ENCODE measurements at regions not wholly inside any gene's neighbourhood (a gene's known extent, or its start where the extent isn't known, plus 50 kb on each side); places are given as distances from the start of the nearest gene placed in this dataset.

DNA sequence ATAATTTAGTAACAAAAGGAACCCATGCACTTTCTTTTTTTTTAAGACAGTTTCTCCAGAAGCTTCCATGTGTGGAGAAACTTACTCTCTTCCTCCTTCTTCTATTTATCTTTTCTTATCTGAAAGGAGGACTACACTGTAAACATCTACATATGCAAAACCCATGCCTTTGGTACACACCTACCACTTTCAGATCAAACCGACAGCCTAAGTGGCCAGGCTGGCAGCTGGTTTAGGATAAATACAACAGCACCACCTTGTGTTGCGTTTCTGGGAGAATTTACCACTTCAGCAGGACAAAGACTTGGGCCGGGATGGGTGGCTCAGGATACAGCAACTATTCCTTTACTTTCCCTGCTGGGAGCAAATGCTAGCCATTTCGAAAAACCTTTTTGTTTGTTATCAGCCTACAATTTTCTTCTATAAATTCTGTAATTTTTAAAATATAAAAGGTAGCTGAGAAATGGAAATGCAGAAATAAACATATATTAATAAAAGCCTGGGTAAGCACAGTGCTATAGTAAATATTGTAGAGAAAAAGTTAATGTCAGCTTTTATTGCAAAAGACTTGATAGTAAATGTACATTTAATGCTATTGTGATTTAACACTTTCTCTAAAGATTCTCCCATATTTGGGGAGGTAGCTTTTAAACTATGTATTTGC is 94.0 kb upstream of the RFC3 start:
- DNase-seq: peak; percentile 49

GRCh38 chr13:33725340-33725739 is 92.6 kb upstream of the RFC3 start:
- no peak for DNase-seq

- no peak for DNase-seq
These were observed 90.5 kb upstream of the RFC3 start for GRCh38 chr13:33727297-33728083.

DNA sequence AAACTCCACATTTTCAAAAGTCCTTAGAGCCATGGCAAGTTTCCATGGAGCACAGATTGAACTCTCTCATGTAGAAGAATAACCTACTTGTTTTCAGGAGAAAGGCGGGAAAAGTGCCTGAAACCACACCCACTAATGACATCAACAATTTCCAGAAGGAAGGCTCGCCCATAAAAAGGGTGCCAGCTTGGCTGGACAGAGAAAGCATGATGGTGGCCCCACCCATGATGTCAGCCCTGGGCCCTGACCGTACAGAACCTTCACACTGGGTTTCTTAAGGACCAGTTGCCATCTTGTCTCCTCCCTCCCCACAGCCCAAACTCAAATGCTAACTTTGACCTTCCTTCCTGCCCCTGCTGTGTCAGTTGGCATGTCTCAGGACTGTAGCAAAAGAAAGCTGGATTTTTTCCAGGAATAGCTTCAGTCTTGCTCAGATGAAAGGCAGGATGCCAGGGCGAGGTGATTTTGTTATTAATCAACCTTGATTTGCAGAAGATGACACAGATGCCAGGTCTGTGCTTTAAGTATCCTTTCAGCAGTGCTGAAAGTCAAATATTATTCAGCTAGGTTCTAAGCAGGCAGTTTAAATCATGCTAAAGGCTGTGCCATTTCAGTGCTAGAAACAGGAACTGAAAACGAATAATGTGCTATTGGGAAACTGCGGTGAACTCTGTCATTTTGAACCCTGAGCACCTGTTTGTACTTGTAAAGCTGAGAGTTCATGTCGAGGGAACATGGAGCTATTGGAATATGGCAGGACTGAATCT is 89.5 kb upstream of the RFC3 start:
- no peak for DNase-seq

GRCh38 chr13:33730147-33730546 is 87.8 kb upstream of the RFC3 start:
- no peak for DNase-seq

- DNase-seq: no peak
These were observed 87.3 kb upstream of the RFC3 start for GRCh38 chr13:33730619-33731018.

- no peak for DNase-seq
These were observed 82.7 kb upstream of the RFC3 start for GRCh38 chr13:33735276-33735675.

- no peak for DNase-seq
These were observed 78.7 kb upstream of the RFC3 start for GRCh38 chr13:33739254-33739653.

GRCh38 chr13:33740134-33740538 is 77.8 kb upstream of the RFC3 start:
- DNase-seq: no peak

GRCh38 chr13:33742321-33742720 is 75.6 kb upstream of the RFC3 start:
- DNase-seq: no peak

DNA sequence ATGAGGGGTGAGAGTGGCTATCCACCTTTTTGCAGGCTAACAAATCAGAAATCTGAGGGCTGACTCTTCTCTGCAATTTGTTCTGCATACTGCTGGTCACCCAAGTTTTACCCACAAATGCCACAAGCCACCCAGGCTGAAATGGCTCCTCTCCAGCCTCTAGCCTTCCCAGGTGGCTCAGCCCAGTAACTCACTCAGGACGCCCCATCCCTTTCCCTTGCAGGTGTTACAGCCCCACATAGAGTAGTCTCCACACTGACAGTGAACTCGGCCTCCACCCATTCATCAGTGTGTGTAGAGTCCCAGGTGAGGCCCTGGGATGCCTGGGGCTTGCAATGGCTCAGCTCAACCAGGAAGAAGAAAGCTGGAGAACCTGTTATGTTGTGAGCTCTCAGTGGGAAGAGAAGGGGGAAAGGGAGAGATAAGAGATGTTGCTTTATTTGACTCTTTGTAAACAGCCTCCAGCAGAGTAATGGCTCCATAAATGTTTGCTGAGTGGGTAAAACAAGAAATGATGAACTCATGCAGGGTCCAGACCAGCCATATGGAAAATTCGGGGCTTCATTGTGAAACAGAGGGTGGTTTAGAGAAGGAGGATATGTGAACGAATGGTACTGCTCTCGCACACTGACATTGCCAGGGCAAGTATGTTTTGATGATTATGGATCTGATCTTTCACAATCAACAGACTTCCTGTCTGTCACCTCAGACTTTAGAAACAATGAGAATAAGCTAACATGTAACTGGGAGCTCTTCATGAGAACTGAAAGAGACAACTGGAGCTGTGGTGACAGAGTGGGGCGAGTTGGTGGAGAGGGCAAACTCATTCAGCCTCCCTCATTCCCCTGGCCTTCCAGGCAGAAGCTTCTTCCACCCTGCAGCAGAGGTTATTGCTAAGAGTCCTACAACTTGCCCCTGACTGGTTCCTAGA is 74.2 kb upstream of the RFC3 start:
- no peak for DNase-seq

DNA sequence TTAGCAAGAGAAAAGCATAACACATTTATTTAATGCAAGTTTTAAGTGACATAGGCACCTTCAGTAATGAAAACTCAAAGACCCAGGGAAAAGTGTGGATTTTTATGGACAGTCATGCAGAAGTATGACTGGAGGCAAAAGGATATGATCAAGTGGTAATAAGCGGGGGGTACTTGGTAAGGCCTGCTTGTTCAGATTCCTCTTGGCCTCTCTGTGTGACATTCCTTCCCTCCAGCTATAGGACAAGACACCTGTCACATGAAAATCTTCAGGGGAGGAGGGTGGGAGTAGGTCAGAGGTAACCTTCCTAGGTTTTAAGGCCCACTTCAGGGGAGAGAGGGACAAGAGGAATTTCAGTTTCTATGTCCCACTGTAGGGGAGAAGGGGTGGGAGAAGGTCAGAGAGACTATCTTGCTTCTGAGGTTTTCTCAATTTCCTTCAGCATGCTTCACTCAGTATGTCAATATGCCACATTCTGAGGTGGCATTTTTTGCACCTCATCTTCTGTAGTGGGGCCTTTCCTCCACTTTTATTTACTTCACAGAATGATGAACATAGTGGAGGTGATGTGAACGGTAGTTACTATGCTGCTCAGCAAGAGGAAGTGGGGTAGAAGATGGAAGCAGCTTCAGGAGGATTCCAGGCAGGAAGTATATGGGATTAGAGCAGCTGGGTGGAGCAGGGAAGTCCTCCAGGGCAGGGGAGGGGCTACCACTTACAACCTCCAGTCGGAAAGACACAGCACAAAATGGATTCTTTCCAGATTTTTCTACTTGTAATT is 73.2 kb upstream of the RFC3 start:
- no peak for DNase-seq

DNA sequence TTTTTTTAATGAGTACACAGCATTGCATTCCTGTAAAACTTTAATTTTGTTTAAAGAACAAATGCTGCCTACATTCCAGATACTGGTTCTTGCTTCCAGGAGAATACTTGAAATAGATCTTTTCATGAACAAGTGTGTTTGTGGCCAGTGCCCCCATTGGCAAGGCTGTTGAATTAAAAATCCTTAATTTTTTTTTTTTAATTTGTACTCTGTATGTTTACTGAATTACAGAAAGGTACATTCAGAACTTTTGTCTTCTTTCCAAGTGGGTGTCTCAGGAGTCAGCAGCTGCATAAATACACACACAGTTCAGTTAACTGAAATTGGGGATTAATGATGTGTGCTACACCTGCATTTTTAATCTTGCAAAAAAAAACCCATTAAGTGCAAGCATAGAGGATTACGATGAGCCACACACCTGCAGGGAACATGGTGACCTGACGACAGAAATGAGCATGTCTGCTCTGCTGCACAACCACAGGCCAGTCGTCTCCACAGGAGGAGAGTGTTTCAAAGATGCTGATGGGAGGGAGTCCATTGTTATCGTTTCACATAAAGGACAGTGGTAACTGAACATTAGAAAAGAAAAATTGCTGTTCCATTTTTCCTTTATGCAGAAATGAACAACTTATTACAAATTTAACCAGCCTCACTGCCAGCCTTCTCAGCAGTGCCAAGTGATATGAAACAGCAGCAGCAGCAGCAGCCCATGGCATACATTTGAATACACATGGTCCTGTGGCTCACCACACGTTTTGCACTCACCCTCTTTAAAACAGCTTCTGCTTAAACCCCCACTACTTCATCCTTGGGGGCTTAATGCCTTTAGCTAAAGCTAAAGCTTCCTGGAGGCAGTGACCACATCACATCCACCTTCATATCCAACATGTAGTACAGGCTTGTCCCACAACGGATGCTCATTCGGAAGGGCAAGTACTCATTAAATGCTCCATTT is 72.3 kb upstream of the RFC3 start:
- no peak for DNase-seq

DNA sequence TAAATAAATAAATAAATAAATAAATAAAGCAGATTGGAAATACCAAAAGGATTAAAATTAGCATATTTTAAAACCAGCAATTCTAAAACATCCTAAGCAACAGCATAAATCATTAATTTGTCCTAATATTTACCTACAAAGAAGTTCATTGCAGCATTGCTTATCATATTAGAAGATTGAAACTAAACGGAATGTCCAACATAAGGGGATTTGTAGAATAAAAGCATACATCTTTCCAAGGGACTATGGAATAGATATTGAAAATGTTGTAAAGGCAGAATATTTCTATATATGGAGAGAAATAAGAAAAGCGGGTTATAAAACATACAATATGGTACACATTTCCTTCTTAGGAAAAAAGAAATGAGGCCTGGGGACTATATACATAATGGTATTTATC is 71.1 kb upstream of the RFC3 start:
- no peak for DNase-seq

- no peak for DNase-seq
These were observed 66.8 kb upstream of the RFC3 start for GRCh38 chr13:33751151-33751550.

GRCh38 chr13:33752094-33752493 is 65.9 kb upstream of the RFC3 start:
- no peak for DNase-seq

DNA sequence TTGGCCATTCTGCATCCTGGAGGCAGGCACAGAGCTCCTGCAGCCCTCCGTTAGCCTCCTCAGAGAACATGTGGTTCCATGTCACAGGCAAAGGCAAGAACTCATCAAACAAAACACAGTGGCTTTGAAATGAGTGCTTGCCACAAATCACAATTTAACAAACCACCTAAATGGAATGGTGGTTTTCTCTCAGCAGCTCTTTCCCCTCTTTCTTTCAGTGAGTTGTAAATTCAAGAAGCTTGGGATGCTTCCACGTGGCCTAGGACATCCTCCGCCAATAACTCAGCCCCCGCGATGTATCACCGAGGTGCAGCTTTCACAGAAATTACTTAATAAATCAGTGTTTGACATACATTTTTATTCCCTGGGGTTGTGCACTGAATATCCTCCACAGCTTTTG is 65.4 kb upstream of the RFC3 start:
- DNase-seq: no peak

- no peak for DNase-seq
These were observed 61.0 kb upstream of the RFC3 start for GRCh38 chr13:33756929-33757328.

DNA sequence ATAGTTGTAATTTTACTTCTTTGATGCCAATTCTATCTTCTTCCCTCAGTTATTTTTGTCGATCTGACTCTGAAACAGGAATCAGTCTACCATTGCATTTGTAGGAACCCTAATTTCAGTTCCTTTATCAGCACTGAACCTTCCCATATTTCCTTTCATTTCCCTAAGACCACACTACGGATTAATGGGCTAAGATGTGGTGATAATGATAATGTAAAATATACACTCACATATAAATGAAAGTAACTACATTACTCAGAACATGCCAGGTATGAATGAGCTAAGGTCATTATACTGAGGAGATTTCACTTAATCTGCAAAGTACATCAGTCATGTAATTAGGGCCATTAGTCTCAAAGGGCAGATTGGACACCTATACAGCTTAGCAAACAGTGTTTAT is 60.2 kb upstream of the RFC3 start:
- no peak for DNase-seq

- no peak for DNase-seq
These were observed 59.8 kb upstream of the RFC3 start for GRCh38 chr13:33758113-33758512.

- no peak for DNase-seq
These were observed 56.2 kb upstream of the RFC3 start for GRCh38 chr13:33761740-33762139.

Data from activated CD8-positive, alpha-beta memory T cell treated with anti-CD3 and anti-CD28 coated beads, Interleukin-2, amount 50 U/mL, for 4 hours (primary cell).